ENCODE measurements at regions not wholly inside any gene's neighbourhood (a gene's known extent, or its start where the extent isn't known, plus 50 kb on each side); places are given as distances from the start of the nearest gene placed in this dataset.

- Histone ChIP-seq H4K20me1 (ENCODE audit: insufficient read depth) (no peaks in the 10 kb centered on the region), H3K36me3 (ENCODE audit: low read depth) (no peaks in the 10 kb centered on the region), H3K9me2 (ENCODE audit: insufficient read depth) (no peaks in the 10 kb centered on the region), H3F3A (ENCODE audit: insufficient read depth, low read depth) (no peaks in the 10 kb centered on the region), H3K9me3 (ENCODE audit: insufficient read depth, low read depth) (no peaks in the 10 kb centered on the region), H2AFZ (0 out of 2 replicates have a peak overlapping the region, but pooled peaks have one; percentile 9), H3K4me1 (replicated peaks; ENCODE audit: insufficient read depth) (peaks cover 11% of the 10 kb centered on the region; the same call in 1 of the 2 replicates), H3K27ac (no peak overlapping the region), H3K4me3 (no peak overlapping the region), H3K4me2 (no peak overlapping the region), H3K79me2 (ENCODE audit: low read depth) (no peaks in the 10 kb centered on the region), H3K27me3 (ENCODE audit: insufficient read depth, low read depth) (no peaks in the 10 kb centered on the region)
- intact Hi-C loops (cut with micrococcal nuclease; ENCODE audit: unreplicated experiment), result no loop called here
- ChIA-PET CTCF (no interaction called here), POLR2A (ENCODE audit: unreplicated experiment) (interaction anchor here (0.6 kb wide), 1 partner anchor 59 kb away, joined by 3 read pairs; no protein-coding TSS in a partner anchor)
- BruUV-seq (replicated peaks), result no TSS peak
- DNase-seq, result no peak
- no peak for TF ChIP-seq EZH2 (IDR thresholded peaks at IDR 0.05; ENCODE audit: low read depth)
- TF ChIP-seq CTCF (conservative IDR thresholded peaks at IDR 0.05), result no peak
Measured at GRCh38 chr6:14818422-14818884, 427.4 kb upstream of the JARID2 start.

- Histone ChIP-seq H3K27ac (no peak overlapping the region), H4K20me1 (ENCODE audit: insufficient read depth) (no peaks in the 10 kb centered on the region), H3F3A (ENCODE audit: insufficient read depth, low read depth) (no peaks in the 10 kb centered on the region), H3K79me2 (ENCODE audit: low read depth) (no peaks in the 10 kb centered on the region), H2AFZ (0 out of 2 replicates have a peak overlapping the region, but pooled peaks have one; percentile 9), H3K9me2 (ENCODE audit: insufficient read depth) (no peaks in the 10 kb centered on the region), H3K9me3 (ENCODE audit: insufficient read depth, low read depth) (no peaks in the 10 kb centered on the region), H3K27me3 (ENCODE audit: insufficient read depth, low read depth) (no peaks in the 10 kb centered on the region), H3K4me1 (replicated peaks; ENCODE audit: insufficient read depth) (peaks cover 11% of the 10 kb centered on the region; the same call in 1 of the 2 replicates), H3K36me3 (ENCODE audit: low read depth) (no peaks in the 10 kb centered on the region), H3K4me2 (no peak overlapping the region; the same call in 1 of the 2 replicates), H3K4me3 (no peak overlapping the region)
- intact Hi-C loops (cut with micrococcal nuclease; ENCODE audit: unreplicated experiment), result no loop called here
- TF ChIP-seq EZH2 (IDR thresholded peaks at IDR 0.05; ENCODE audit: low read depth), result no peak
- no peak for TF ChIP-seq CTCF (conservative IDR thresholded peaks at IDR 0.05)
- CTCF ChIA-PET, result no interaction called here
- peak in 1 of 2 experiments; percentile 10 for DNase-seq
- POLR2A ChIA-PET (ENCODE audit: unreplicated experiment), result interaction anchor here (0.6 kb wide), 1 partner anchor 58 kb away, joined by 3 read pairs; no protein-coding TSS in a partner anchor
- BruUV-seq (replicated peaks), result no TSS peak
Measured at GRCh38 chr6:14819001-14819400, 426.9 kb upstream of the JARID2 start.

- no peaks in the 10 kb centered on the region for H4K20me1 ChIP-seq (ENCODE audit: insufficient read depth)
- no TSS peak for BruUV-seq (replicated peaks)
- H3K79me2 ChIP-seq (ENCODE audit: low read depth), result no peaks in the 10 kb centered on the region
- no peak overlapping the region for H3K4me2 ChIP-seq
- H3K36me3 ChIP-seq (ENCODE audit: low read depth), result no peaks in the 10 kb centered on the region
- intact Hi-C loops (cut with micrococcal nuclease; ENCODE audit: unreplicated experiment), result no loop called here
- H3K4me3 ChIP-seq, result no peak overlapping the region
- ChIA-PET CTCF (no interaction called here), POLR2A (ENCODE audit: unreplicated experiment) (interaction anchor here (0.6 kb wide), 1 partner anchor 406 kb away, joined by 9 read pairs; no protein-coding TSS in a partner anchor)
- H3K9me2 ChIP-seq (ENCODE audit: insufficient read depth), result no peaks in the 10 kb centered on the region
- H2AFZ ChIP-seq, result no peak overlapping the region
- no peak overlapping the region for H3K27ac ChIP-seq
- no peaks in the 10 kb centered on the region for H3F3A ChIP-seq (ENCODE audit: insufficient read depth, low read depth)
- DNase-seq, result no peak
- no peak for TF ChIP-seq CTCF (conservative IDR thresholded peaks at IDR 0.05)
- TF ChIP-seq EZH2 (IDR thresholded peaks at IDR 0.05; ENCODE audit: low read depth), result no peak
- H3K4me1 ChIP-seq (replicated peaks; ENCODE audit: insufficient read depth), result peaks cover 11% of the 10 kb centered on the region; the same call in 1 of the 2 replicates
- no peaks in the 10 kb centered on the region for H3K9me3 ChIP-seq (ENCODE audit: insufficient read depth, low read depth)
- H3K27me3 ChIP-seq (ENCODE audit: insufficient read depth, low read depth), result no peaks in the 10 kb centered on the region
Measured at GRCh38 chr6:14819840-14820420, 425.9 kb upstream of the JARID2 start.
